GM21423 (cell line): ENCODE measurements at regions not wholly inside any gene's neighbourhood (a gene's known extent, or its start where the extent isn't known, plus 50 kb on each side); places are given as distances from the start of the nearest gene placed in this dataset.

Experiments
- ATAC-seq: cut with Tn5 transposase; IDR thresholded peaks from one replicate; pipeline ENCODE4 v1.9.1; 2021; ENCODE audit warnings: mild to moderate bottlenecking, moderate library complexity; ENCODE audit not compliant: unreplicated experiment

DNA sequence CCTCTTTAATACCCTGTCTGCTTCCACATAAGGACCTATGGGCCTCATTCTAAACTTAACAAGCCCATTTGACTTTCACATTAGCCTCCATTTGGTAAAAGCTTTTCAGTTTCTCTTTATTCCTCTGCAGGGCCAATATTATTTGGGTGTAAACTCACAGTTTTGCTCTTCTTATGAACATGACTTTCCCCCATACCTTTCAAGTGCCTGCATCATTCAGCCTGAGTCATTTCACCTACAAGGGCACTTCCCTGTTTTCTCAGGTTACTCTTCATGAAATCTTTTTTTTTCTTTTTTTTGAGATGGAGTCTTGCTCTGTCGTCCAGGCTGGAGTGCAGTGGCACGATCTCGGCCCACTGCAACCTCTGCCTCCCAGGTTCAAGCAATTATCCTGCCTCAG lies 1258.1 kb upstream of the CELF2 start:
- no peak for ATAC-seq

DNA sequence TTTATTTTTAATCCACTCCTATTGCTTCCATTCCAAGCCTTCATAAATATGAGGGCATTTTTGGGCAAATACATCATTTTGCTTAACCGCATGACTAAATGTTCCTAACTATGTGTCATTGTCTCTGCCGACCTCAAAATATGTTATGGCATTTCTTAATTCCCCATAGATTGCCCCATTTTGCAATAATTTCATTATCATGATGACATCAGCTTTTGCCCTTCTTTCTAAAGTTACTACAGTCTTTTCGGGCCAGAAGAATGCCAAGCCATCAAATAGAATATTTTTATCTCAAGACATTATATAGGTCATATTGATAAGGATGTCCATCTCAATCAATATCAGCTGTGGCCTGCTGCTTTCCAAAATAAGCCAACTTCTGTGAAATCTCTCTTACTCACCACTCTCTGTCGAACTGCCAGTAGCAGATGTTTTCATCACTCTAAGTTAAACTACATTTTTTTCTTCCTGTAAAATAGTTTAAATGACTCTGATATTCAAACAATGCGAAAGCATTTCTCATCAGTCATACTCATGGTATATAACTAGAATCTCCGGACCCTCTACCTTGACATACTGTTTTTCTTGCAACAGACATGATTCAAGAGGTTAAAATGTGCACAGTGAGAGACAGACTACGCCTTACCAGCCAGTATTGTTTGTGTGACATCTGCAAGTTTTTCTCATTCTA lies 1254.6 kb upstream of the CELF2 start:
- no peak for ATAC-seq

DNA sequence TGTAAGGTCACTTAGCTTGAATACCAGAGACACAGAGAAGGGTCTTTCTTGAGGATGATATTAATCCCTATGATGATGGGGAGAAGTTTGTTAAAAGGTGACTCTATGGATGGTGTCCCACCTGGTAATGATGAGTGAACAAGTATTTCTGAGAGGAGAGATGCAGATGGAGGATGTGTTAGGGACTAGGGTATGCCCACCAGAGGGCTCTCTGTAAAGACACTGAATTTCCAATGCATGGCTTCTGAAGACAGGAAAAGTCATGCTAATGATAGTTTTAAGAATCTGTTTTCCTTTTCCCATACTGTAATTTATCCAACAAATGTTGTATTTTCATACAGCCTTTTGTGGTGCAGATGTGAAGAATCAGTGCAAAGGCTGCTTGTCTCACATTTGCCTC lies 1250.9 kb upstream of the CELF2 start:
- no peak for ATAC-seq

DNA sequence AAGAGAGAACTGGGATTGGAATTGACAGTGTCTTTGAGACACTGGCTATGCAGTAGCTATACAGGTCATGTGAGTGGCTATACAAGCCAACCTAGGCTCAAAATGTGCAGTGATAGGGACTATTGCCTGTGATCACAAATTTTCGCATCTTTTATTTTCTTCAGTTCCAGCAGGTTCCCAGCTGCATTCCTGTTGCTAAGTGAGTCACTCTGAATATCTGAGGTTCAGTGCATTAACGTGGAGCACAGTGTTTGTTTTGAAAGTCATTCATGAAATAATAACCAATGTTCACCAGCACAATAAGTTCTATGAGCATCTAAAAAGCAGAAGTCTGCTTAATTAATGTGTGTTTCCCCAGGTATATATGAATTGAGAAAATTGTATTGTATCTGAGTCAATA lies 1236.0 kb upstream of the CELF2 start:
- ATAC-seq: no peak

DNA sequence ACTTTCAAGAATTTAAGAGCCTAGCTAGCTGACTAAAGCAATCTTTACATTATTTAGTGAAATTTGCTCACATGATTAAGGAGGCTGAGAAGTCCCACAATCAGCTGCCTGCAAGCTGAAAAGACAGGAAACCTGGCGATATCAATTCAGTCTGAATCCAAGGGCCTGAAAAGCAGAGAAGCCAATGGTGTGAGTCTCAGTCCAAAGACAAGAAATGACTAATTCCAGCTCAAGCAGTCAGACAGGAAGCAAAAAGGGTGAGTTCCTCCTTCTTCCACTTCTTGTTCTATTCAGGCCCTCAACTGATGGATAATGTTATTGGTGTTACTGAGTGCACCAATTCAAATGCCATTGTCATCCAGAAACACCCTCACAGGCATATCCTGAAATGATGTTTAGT lies 1231.6 kb upstream of the CELF2 start:
- ATAC-seq: no peak

DNA sequence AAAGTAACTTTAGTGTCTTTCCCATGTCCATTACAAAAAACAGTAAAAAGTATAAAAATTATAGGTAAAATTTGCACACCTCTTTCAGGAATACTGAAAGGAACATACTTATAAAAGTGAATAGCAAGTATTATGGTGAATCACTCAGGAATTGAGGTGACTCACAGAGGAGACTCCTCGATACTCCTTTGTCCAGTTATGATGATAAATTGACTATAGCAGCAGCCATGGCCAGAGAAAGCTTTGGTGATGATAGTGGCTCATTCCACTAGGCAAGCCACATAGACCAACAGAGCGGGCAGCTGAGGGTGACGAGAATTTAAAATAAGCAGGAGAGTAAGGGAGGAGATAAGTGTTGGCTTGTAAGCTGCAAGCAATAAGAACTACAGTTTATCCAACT lies 1231.1 kb upstream of the CELF2 start:
- ATAC-seq: no peak

DNA sequence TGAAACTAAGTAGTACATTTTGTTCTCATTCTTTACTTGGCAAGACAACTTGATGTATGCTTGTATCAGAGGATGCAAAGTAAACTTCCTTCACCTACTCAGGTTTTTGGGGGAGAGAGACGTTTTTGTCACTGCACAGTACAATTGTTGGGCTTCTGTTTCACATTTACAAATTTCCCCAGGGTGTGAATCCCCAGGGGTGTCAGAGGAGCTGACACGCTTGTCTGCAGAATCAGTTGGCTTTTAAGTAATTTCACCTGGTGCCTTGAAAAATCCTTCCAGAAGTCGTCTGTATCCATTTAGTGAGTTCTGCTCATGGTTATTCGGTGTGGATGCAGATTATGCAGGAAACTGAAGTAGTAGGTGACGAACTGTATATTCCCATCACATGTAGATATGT lies 1227.7 kb upstream of the CELF2 start:
- ATAC-seq: no peak

DNA sequence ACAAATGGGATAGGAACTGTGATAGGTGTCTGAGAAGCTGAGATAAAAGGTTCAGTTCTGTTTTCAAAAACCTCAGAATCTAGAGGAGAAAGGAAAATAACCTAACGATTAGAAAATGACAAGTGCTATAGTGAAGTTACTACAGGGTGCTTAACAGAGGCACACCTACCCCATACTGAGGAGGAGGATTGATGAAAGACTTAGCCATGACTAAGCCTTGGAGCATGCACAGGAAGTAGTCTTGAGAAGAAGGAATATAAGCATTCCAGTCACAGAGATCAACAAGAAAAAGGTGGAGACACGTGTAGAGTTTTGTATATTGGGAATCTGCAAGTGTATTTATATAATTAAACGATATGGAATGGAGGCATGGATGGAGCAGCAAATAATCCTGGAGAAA lies 1225.5 kb upstream of the CELF2 start:
- no peak for ATAC-seq

DNA sequence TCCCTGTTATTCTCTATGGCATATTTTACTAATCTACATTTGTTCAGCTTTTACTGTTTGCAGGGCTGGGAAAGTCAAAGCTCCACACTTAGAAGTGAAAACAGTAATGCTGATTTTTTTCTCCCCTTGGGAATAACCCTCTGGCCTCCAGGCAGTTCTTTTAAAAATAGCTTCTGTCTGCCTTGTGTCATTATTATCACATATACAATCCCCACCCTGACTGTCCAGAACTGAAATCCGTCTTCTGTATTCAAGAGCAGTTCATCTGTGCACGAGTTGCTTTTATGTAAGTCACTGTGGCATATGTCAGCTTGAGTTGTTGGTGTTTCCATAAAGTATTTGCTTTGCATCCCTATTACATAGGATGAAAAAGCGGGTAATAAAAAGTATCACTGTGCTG lies 1221.1 kb upstream of the CELF2 start:
- no peak for ATAC-seq

DNA sequence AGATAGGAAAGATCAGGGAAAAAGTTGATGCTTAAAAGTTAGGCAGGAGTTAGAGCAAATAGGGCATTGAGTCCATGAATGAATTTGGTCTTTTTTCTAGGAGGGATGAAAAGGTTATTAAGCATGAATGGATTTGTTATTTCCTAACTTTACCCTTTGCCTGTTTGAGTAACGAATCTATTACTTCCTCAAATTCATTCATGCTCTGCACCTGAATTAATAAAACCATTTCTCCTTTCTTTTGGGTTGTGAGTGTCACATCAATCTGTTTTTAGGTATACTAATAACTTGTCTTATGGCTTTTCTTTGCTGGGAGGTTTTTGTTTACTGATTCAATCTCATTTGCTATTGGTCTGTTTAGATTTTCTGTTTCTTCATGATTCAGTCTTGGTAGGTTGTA lies 1217.7 kb upstream of the CELF2 start:
- no peak for ATAC-seq

DNA sequence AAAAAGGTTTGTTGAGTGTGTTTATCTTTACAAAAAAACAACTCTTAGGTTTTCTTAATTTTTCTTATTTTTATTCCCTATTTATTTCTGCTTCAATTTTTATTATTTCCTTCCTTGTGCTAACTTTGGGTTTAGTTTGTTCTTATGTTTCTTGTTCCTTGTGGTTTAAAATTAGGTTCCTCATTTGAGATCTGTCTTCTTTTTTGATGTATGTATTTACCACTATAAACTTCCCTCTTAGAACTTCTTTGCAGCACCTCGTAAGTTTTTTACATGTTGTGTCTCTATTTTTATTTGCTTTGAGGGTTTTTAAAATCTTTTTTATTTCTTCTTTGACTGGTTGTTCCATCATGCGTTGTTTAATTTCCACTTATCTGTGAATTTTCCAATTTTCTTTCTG lies 1217.1 kb upstream of the CELF2 start:
- ATAC-seq: no peak

DNA sequence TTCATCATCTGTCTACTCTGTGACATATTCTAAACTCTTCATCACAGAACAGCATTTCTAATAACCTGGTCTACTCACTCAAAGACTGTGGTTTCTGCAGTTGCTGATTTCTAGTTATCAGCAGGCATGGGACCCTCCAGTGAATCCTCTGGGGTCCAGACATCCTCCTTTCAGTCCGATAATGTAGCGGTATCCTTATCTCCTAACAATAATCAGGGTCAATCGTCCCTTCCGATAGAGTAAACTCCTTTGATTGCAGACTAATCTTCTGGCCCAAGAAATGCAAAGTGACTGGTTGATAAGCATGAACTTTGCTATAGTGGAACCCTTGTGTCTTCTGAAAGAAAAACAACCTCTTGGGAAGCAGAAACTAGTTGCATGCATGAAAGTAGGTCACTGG lies 1209.8 kb upstream of the CELF2 start:
- no peak for ATAC-seq

DNA sequence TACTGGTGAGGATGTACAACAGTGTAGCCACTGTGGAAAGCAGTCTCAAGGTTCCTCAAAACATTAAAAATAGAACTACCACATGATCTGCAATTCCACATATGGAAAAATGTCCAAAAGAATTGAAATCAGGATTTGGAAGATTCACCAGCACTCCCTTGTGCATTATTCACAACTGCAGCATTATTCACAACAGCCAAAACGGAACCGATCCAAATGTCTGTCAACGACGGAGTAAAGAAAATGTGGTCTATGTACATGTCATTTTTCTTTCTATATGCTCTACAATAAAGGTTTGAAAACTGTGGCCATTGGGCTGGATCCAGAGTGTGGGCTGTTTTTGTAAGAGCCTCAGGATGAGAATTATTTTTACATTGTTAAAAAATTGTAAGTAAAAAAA lies 1206.1 kb upstream of the CELF2 start:
- no peak for ATAC-seq

DNA sequence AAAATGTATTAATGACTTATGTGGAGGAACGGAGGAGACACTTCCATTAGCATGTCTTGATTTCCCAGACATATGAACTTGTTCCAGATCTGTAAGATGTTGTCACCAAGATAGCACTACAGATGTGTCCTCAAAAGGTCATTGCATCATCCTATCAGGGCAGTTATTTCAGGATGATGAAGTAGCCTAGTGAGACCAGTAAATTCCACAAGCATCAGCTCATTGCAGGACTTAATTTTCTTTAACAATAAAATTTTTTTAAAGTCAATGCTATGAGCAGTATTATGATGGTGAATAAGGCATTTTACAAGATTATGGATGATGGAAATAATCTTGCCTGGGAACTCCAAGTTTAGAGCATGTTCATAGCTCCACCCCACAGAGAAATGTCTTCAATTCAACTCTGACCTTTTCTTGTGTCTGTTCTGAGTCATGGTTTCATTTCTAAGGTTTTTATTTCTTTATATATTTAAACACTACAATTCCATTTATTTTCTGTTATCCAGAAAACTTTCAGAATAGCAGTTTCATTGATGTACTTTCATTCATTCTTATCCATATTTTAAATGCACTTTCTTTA lies 1203.3 kb upstream of the CELF2 start:
- ATAC-seq: no peak

DNA sequence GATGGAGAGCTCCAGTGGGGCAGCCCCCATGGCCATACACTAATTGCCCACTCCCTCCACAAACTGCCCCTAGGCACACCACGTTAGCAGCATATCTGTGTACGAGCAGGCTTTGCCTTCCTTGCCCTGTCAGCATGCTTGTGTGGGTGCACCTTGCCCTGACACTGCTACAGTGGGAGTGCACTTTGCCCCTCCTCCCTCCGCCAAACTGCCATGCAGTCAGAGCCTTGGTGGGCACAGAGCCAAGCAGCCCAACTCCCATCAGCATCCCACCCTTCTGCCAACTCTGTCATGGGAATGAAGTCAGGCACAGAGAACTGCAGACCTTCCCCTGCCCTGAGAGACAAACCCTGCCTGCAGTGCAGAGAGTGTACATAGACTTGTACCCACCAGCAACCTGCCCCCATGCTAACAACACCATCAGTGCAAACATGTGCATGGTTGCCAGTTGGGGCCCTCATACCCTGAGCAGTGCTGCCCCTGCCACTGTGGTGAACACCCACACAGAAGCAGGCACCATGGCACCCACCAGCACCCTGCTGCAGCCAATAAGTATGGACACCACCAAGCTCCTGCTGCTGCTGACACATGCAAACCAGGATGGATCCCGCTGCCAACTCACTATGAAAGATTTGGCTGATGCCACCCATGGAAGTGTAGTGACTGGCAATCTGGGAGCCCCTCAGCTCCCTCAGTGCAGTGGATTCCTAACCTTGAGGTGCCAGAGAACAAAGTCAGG lies 1197.7 kb upstream of the CELF2 start:
- no peak for ATAC-seq

DNA sequence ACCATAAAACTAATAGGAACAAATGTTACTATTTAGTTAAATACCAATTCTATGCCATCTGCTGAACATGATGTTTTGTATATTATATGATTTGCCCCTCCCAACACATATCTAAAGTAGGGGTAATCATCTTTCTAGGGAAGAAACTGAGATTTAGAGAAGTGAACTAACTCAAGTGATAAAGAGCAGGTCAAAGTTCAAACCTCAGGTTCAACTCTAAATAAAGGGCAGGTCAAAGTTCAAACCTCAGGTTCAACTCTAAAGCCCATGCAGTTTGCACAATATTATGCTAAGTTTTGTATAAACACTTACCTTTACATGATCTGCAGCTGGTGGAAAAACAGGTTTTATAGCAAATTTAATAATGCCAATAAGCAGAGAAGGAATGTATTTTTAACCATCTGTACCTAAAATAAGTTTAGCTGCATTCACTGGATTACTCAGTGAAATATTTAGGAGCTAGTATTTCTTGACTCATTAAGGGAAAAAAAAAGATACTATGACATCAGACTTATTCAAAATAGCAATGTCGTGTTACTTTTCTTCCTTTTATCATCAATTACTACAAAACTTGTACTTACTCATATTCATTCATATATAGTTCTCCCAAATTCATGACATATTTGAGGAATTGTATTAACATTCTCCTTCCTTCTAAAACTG lies 1194.3 kb upstream of the CELF2 start:
- no peak for ATAC-seq

DNA sequence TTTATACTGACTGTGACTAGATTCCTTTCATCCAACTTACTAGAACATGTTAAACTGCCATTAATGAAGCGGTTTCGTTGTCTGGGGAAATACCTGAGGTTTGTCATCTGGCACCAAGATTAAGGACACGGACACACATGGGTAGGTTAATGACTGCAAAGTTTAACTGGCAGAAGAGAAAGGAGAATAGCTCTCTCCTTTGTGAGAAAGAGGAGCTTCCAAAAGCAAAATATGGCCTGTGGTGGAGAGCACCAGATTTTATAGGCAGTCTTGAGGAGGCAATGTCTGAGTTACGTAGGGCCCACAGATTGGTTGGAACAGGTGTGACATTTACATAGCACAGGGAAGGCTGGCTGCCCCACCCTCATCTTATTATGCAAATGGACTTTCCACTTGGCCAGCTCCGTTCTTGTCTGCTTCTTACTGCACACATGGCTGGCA lies 1193.0 kb upstream of the CELF2 start:
- ATAC-seq: no peak

DNA sequence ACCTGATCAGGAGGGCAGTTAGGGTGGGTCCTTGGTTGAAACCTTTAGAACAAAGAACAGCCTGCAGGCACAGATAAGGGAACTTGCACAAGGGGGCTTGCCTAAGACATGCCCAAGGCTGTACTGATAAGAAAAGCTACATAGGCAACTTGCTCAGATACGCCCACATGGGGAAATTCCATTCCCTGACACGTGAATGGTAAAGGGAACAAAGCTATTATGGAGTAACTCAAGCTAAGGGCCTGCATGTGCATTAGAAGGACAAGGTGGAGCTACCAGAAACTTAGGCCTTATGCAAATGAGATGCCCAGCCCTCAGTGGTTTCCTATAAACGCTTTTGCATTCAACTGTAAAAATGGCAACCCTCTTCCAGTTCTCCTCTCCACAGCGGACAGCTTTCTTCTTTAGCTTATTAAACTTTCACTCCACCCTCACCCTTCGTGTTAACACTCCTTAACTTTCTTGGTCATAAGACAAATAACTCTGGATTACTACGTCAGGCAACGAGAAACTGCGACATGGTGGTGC lies 1192.1 kb upstream of the CELF2 start:
- no peak for ATAC-seq

DNA sequence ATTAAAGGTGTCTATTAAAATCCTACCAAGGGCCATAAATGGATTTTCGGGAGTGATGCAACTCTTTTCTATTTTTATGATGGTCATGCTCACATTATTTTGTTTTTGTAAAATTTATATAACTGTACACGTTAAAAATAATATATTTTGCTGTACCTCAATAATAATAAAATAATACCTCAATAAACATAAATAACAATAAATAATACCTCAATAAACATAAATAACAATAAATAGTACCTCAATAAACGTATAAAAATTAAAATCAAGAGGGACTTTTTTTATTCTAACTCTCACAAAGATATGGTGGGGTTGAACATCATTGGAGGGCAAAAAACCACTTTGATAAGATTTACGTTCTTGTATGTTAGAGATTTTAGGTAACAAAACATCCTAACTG lies 1189.6 kb upstream of the CELF2 start:
- ATAC-seq: no peak

DNA sequence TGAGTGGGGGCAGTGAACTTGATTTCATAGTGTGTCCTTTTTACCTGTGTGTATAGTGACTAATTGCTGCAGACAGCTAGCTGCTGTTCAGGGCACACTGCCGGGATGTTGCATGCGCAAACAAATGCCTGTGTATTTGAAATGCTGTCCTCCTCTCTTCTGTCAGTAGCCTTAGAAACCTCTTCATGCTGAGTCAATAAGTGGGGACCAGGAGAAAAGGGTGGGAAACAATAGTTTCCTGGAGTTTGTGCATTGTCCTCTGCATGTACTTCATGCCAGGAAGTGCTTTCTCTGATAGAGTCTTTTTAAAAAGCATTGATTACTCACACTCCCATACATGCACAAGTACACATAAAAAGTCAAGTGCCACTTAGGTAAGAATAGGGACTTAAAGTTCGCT lies 1183.7 kb upstream of the CELF2 start:
- no peak for ATAC-seq

DNA sequence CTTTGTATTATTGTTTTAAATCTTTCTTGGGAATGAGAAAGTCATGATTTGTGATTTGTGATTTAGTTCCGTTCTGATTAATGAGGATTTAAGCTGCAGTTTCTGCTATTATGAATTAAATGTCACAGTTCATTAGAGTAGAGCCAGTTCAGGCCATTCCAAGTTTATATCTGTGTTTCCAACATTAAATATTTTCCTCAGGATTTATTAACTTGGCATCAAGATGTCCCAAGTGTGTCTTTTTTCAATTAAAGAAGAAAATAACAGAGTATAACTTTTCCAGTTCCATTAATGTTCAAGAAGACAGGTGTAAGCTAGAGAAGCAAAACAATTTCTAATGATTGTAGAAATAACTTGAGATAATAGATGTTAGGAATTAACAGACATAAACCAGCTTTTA lies 1183.2 kb upstream of the CELF2 start:
- ATAC-seq: no peak

DNA sequence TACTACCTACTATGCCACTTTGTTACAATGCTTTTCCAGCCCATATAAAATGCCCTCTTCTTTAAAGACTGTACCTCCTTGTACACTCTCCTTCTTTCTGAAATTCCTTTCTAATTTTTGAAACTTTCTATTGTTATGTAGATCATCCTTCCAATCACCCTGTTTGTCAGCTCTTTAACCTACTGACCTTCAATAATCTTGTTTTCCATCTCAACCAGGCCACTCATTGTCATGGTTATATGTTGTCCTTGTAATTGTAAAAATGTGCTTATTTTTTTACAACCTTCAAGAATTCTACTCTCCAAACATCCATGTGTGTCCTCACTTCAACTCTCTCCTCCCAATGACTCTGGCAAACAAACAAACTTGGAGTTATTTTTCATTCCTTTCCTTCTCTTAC lies 1172.6 kb upstream of the CELF2 start:
- ATAC-seq: no peak
